H9 (cell line): ENCODE measurements at regions not wholly inside any gene's neighbourhood (a gene's known extent, or its start where the extent isn't known, plus 50 kb on each side); places are given as distances from the start of the nearest gene placed in this dataset.

ENCODE experiments used
- DNase-seq: peaks from one replicate; pipeline ENCODE4 v3.0.0-alpha.2; 2017
- H2AFZ ChIP-seq: one replicate; pipeline ENCODE4 v1.6.1; 2013; ENCODE audit warnings: mild to moderate bottlenecking, low read length, control low read depth, moderate library complexity
- H2AK5ac ChIP-seq: 2 replicates; pipeline ENCODE4 v1.6.1; 2013; ENCODE audit warnings: low read length, control low read depth, mixed read lengths; ENCODE audit not compliant: insufficient read length
- H2BK120ac ChIP-seq: one replicate; pipeline ENCODE4 v1.6.1; 2013; ENCODE audit warnings: low read depth, mild to moderate bottlenecking, low read length, control low read depth, inconsistent platforms; ENCODE audit not compliant: poor library complexity, severe bottlenecking
- H2BK12ac ChIP-seq: 2 replicates; pipeline ENCODE4 v1.6.1; 2013; ENCODE audit warnings: low read length, control low read depth, mixed read lengths, low read depth; ENCODE audit not compliant: insufficient read length
- H2BK15ac ChIP-seq: 2 replicates; pipeline ENCODE4 v1.6.1; 2013; ENCODE audit warnings: low read depth, low read length, control low read depth
- H2BK20ac ChIP-seq: one replicate; pipeline ENCODE4 v1.6.1; 2013; ENCODE audit warnings: low read depth, mild to moderate bottlenecking, low read length, control low read depth, inconsistent platforms; ENCODE audit not compliant: poor library complexity, severe bottlenecking
- H2BK5ac ChIP-seq: 2 replicates; pipeline ENCODE4 v1.6.1; 2013; ENCODE audit warnings: low read length, control low read depth, mixed read lengths; ENCODE audit not compliant: insufficient read length
- H3K14ac ChIP-seq: 2 replicates; pipeline ENCODE4 v1.6.1; 2013; ENCODE audit warnings: low read length, control low read depth; ENCODE audit not compliant: insufficient read depth
- H3K18ac ChIP-seq: 2 replicates; pipeline ENCODE4 v1.6.1; 2013; ENCODE audit warnings: low read depth, mild to moderate bottlenecking, mixed read lengths, low read length, control low read depth; ENCODE audit not compliant: insufficient read length
- H3K23ac ChIP-seq: 2 replicates; pipeline ENCODE4 v1.6.1; 2013; ENCODE audit warnings: low read length, control low read depth, mixed read lengths, low read depth; ENCODE audit not compliant: insufficient read length
- H3K23me2 ChIP-seq: 2 replicates; pipeline ENCODE4 v1.6.1; 2013; ENCODE audit warnings: low read depth, mild to moderate bottlenecking, mixed read lengths, low read length, control low read depth; ENCODE audit not compliant: insufficient read length, poor library complexity, severe bottlenecking
- H3K27ac ChIP-seq: 2 replicates; pipeline ENCODE4 v1.5.1; 2013; ENCODE audit warnings: low read length, control low read depth, mixed read lengths, low read depth; ENCODE audit not compliant: insufficient read length
- H3K27me3 ChIP-seq: 2 replicates; pipeline ENCODE4 v1.6.1; 2013; ENCODE audit warnings: low read length, control low read depth, inconsistent platforms; ENCODE audit not compliant: insufficient read depth
- H3K4ac ChIP-seq: 2 replicates; pipeline ENCODE4 v1.6.1; 2013; ENCODE audit warnings: low read depth, mild to moderate bottlenecking, control low read depth, inconsistent platforms, low read length, moderate library complexity
- H3K4me1 ChIP-seq: 2 replicates; pipeline ENCODE4 v1.6.1; 2013; ENCODE audit warnings: low read length, control low read depth, inconsistent platforms; ENCODE audit not compliant: insufficient read depth
- H3K4me2 ChIP-seq: 2 replicates; pipeline ENCODE4 v1.6.1; 2013; ENCODE audit warnings: low read length, control low read depth, mixed read lengths; ENCODE audit not compliant: insufficient read length, insufficient read depth
- H3K56ac ChIP-seq: 2 replicates; pipeline ENCODE4 v1.6.1; 2013; ENCODE audit warnings: low read depth, mild to moderate bottlenecking, mixed read lengths, low read length, control low read depth; ENCODE audit not compliant: insufficient read length
- H3K79me1 ChIP-seq: 2 replicates; pipeline ENCODE4 v1.6.1; 2013; ENCODE audit warnings: low read depth, mild to moderate bottlenecking, moderate library complexity, low read length, control low read depth, inconsistent platforms; ENCODE audit not compliant: insufficient read depth, poor library complexity, severe bottlenecking
- H3K79me2 ChIP-seq: 2 replicates; pipeline ENCODE4 v1.6.1; 2013; ENCODE audit warnings: low read length, control low read depth, inconsistent platforms; ENCODE audit not compliant: insufficient read depth
- H3K9ac ChIP-seq: 2 replicates; pipeline ENCODE4 v1.6.1; 2013; ENCODE audit warnings: low read length, control low read depth, mixed read lengths; ENCODE audit not compliant: insufficient read length; ENCODE audit errors: extremely low read depth
- H3K9me3 ChIP-seq: one replicate; pipeline ENCODE4 v1.6.1; 2013; ENCODE audit warnings: low read depth, low read length, inconsistent platforms; ENCODE audit not compliant: control insufficient read depth
- H3T11ph ChIP-seq: one replicate; pipeline ENCODE4 v1.6.1; 2013; ENCODE audit warnings: mild to moderate bottlenecking, low read length, control low read depth, inconsistent platforms
- H4K20me1 ChIP-seq: one replicate; pipeline ENCODE4 v1.6.1; 2013; ENCODE audit not compliant: control insufficient read depth, insufficient read length, insufficient read depth
- H4K5ac ChIP-seq: 2 replicates; pipeline ENCODE4 v1.6.1; 2013; ENCODE audit warnings: low read depth, mild to moderate bottlenecking, mixed read lengths, low read length, control low read depth; ENCODE audit not compliant: insufficient read length
- H4K8ac ChIP-seq: replicated peaks from 2 replicates; pipeline ENCODE4 v1.6.1; 2013; ENCODE audit warnings: low read length, control low read depth, mixed read lengths, low read depth; ENCODE audit not compliant: insufficient read length
- H4K91ac ChIP-seq: 2 replicates; pipeline ENCODE4 v1.6.1; 2013; ENCODE audit warnings: low read depth, mild to moderate bottlenecking, moderate library complexity, mixed read lengths, low read length, control low read depth; ENCODE audit not compliant: insufficient read length
- H3K27ac Mint-ChIP-seq, 3 experiments: 2 replicates in 2 of 3; 3 replicates in 1 of 3; pipeline ENCODE4 v1.8.0; 2020 to 2021; ENCODE audit warnings: mixed read lengths in 3 of 3, mild to moderate bottlenecking in 1 of 3, moderate library complexity in 1 of 3
- H3K27me3 Mint-ChIP-seq: 2 replicates; pipeline ENCODE4 v1.8.0; 2021; ENCODE audit warnings: low read depth, mild to moderate bottlenecking, moderate library complexity, mixed read lengths
- H3K36me3 Mint-ChIP-seq, 3 experiments: 2 replicates in 2 of 3; 3 replicates in 1 of 3; pipeline ENCODE4 v1.8.0; 2020 to 2021; ENCODE audit warnings: low read depth in 3 of 3, mixed read lengths in 3 of 3; ENCODE audit not compliant: insufficient read depth in 1 of 3
- H3K4me1 Mint-ChIP-seq, 2 experiments: 2 replicates each; pipeline ENCODE4 v1.8.0; 2020; ENCODE audit warnings: mixed read lengths in 2 of 2
- H3K4me3 Mint-ChIP-seq, 2 experiments: 2 replicates in 1 of 2; 3 replicates in 1 of 2; pipeline ENCODE4 v1.8.0; 2020 to 2021; ENCODE audit warnings: mild to moderate bottlenecking in 2 of 2, mixed read lengths in 2 of 2, moderate library complexity in 1 of 2
- H3K9me3 Mint-ChIP-seq, 2 experiments: 2 replicates in 1 of 2; 3 replicates in 1 of 2; pipeline ENCODE4 v1.8.0; 2020; ENCODE audit warnings: mild to moderate bottlenecking in 2 of 2, mixed read lengths in 2 of 2, moderate library complexity in 1 of 2
- WGBS: extraction: QIAGEN DNeasy Blood & Tissue Kit; methylation state at CpG from one replicate; pipeline ENCODE4 v1.1.7; 2013; ENCODE audit warnings: missing lambda C conversion rate, low lambda C conversion rate, mixed read lengths; ENCODE audit not compliant: insufficient read length; ENCODE audit errors: extremely low coverage; 5-methylcytosine and 5-hydroxymethylcytosine counted together
- TF ChIP-seq, protein P1 (sequence below): fragments of 200-600 bp; sonication (generic); conservative IDR thresholded peaks from 3 replicates; pipeline ENCODE4 v1.8.0; 2021; ENCODE audit warnings: antibody characterized with exemption, mild to moderate bottlenecking

DNA sequence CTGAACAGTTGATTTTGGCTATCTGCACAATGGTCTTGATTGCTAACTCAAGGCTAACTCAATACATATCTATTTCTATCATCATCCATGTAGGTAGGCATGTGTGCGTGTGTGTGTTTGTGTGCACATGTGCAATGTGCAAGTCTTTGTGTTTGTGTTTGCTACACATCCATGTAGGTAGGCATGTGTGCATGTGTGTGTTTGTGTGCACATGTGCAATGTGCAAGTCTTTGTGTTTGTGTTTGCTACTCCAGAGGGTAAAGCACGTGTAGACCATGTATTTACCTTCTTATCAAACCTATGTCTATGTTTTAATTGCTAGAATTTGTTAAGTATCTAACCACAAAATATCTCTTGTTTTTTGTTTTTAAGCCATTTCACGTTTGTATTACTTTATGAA is 962.6 kb downstream of the LRFN5 start:
- H2AK5ac ChIP-seq = no peak overlapping the region
- H2AFZ ChIP-seq = no peak overlapping the region
- H3K18ac ChIP-seq = no peak overlapping the region
- H2BK12ac ChIP-seq = no peak overlapping the region
- H2BK120ac ChIP-seq = no peak overlapping the region
- no peak overlapping the region for H3K14ac ChIP-seq
- no CpG with 5 or more reads among the region's 3 CpGs for WGBS
- no peaks in the 10 kb centered on the region for H3K79me2 ChIP-seq
- Mint-ChIP-seq H3K4me3 (no peak overlapping the region), H3K27ac (no peak overlapping the region), H3K27me3 (no peaks in the 10 kb centered on the region), H3K9me3 (peaks cover 14 to 22% of the 10 kb centered on the region in 2 experiments), H3K4me1 (no peaks in the 10 kb centered on the region), H3K36me3 (peaks cover 3 to 25% (median 7%) of the 10 kb centered on the region in 3 experiments)
- no peak overlapping the region for H4K8ac ChIP-seq
- H3K23ac ChIP-seq = no peak overlapping the region
- no peak for DNase-seq
- H3K4me1 ChIP-seq = no peaks in the 10 kb centered on the region
- H3T11ph ChIP-seq = no peak overlapping the region
- H4K20me1 ChIP-seq = no peaks in the 10 kb centered on the region
- H3K27ac ChIP-seq = no peak overlapping the region
- H2BK20ac ChIP-seq = no peak overlapping the region
- H3K4ac ChIP-seq = no peak overlapping the region
- H3K27me3 ChIP-seq = no peaks in the 10 kb centered on the region
- peaks cover 7% of the 10 kb centered on the region for H3K9me3 ChIP-seq
- no peak overlapping the region for H2BK5ac ChIP-seq
- H3K23me2 ChIP-seq = no peaks in the 10 kb centered on the region
- no peak overlapping the region for H3K4me2 ChIP-seq
- H4K91ac ChIP-seq = no peak overlapping the region
- H3K56ac ChIP-seq = no peak overlapping the region
- TF ChIP-seq, protein P1, sequence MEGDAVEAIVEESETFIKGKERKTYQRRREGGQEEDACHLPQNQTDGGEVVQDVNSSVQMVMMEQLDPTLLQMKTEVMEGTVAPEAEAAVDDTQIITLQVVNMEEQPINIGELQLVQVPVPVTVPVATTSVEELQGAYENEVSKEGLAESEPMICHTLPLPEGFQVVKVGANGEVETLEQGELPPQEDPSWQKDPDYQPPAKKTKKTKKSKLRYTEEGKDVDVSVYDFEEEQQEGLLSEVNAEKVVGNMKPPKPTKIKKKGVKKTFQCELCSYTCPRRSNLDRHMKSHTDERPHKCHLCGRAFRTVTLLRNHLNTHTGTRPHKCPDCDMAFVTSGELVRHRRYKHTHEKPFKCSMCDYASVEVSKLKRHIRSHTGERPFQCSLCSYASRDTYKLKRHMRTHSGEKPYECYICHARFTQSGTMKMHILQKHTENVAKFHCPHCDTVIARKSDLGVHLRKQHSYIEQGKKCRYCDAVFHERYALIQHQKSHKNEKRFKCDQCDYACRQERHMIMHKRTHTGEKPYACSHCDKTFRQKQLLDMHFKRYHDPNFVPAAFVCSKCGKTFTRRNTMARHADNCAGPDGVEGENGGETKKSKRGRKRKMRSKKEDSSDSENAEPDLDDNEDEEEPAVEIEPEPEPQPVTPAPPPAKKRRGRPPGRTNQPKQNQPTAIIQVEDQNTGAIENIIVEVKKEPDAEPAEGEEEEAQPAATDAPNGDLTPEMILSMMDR = no peak
- no peak overlapping the region for H3K9ac ChIP-seq
- no peak overlapping the region for H4K5ac ChIP-seq
- no peak overlapping the region for H2BK15ac ChIP-seq
- H3K79me1 ChIP-seq = no peaks in the 10 kb centered on the region
